DOHH2 (cell line): ENCODE measurements at regions not wholly inside any gene's neighbourhood (a gene's known extent, or its start where the extent isn't known, plus 50 kb on each side); places are given as distances from the start of the nearest gene placed in this dataset.

ENCODE experiments used
- H3F3A ChIP-seq: fragments of 200-600 bp; sonication (generic), shearing (Covaris generic); 2 replicates; pipeline ENCODE4 v1.6.0; 2016; ENCODE audit warnings: antibody characterized with exemption, mild to moderate bottlenecking; ENCODE audit not compliant: control insufficient read depth, insufficient read depth
- H3K27ac ChIP-seq: fragments of 200-600 bp; sonication (generic); 2 replicates; pipeline ENCODE4 v1.5.1; 2014; ENCODE audit warnings: low read depth, mild to moderate bottlenecking, low read length, moderate library complexity
- H3K27me3 ChIP-seq: fragments of 200-600 bp; sonication (generic); 2 replicates; pipeline ENCODE4 v1.6.1; 2014; ENCODE audit warnings: mild to moderate bottlenecking, low read length, mixed read lengths; ENCODE audit not compliant: control insufficient read depth
- H3K36me3 ChIP-seq: fragments of 200-600 bp; sonication (generic); 2 replicates; pipeline ENCODE4 v1.6.1; 2014; ENCODE audit warnings: mild to moderate bottlenecking, low read length, moderate library complexity, mixed read lengths; ENCODE audit not compliant: control insufficient read depth
- H3K4me1 ChIP-seq: fragments of 200-600 bp; sonication (generic); 2 replicates; pipeline ENCODE4 v1.6.1; 2014; ENCODE audit warnings: mild to moderate bottlenecking, low read length, mixed read lengths; ENCODE audit not compliant: control insufficient read depth
- H3K4me2 ChIP-seq: fragments of 200-600 bp; sonication (generic); 2 replicates; pipeline ENCODE4 v1.6.0; 2014; ENCODE audit warnings: mild to moderate bottlenecking, low read length, moderate library complexity
- H3K4me3 ChIP-seq: fragments of 200-600 bp; sonication (generic); 2 replicates; pipeline ENCODE4 v1.5.1; 2014; ENCODE audit warnings: mild to moderate bottlenecking, low read length, mixed read lengths
- H3K79me2 ChIP-seq: fragments of 200-600 bp; sonication (generic); 2 replicates; pipeline ENCODE4 v1.6.1; 2014; ENCODE audit warnings: mild to moderate bottlenecking, low read length, mixed read lengths; ENCODE audit not compliant: control insufficient read depth
- H3K9me2 ChIP-seq: fragments of 200-600 bp; sonication (generic); replicated peaks from 2 replicates; pipeline ENCODE4 v1.6.1; 2014; ENCODE audit warnings: mild to moderate bottlenecking, low read length, mixed read lengths; ENCODE audit not compliant: control insufficient read depth
- H3K9me3 ChIP-seq: fragments of 200-600 bp; sonication (generic); 2 replicates; pipeline ENCODE4 v1.6.1; 2014; ENCODE audit warnings: antibody characterized with exemption, low read length, mixed read lengths; ENCODE audit not compliant: control insufficient read depth, insufficient read depth
- H4K20me1 ChIP-seq: fragments of 200-600 bp; sonication (generic); 2 replicates; pipeline ENCODE4 v1.6.0; 2014; ENCODE audit warnings: low read depth, mild to moderate bottlenecking, antibody characterized with exemption, low read length, moderate library complexity; ENCODE audit not compliant: control insufficient read depth, insufficient read depth
- EZH2phosphoT487 ChIP-seq: fragments of 200-600 bp; sonication (generic); IDR thresholded peaks from 2 replicates; pipeline ENCODE4 v1.6.1; 2017; ENCODE audit warnings: borderline replicate concordance, mild to moderate bottlenecking, antibody characterized with exemption, low read length, moderate library complexity, mixed read lengths
- TF ChIP-seq, protein P1 (sequence below): fragments of 200-600 bp; sonication (generic); IDR thresholded peaks from one replicate; pipeline ENCODE4 v1.5.1; 2014; ENCODE audit warnings: antibody characterized with exemption, mild to moderate bottlenecking, low read depth, low read length; ENCODE audit not compliant: poor library complexity, severe bottlenecking

DNA sequence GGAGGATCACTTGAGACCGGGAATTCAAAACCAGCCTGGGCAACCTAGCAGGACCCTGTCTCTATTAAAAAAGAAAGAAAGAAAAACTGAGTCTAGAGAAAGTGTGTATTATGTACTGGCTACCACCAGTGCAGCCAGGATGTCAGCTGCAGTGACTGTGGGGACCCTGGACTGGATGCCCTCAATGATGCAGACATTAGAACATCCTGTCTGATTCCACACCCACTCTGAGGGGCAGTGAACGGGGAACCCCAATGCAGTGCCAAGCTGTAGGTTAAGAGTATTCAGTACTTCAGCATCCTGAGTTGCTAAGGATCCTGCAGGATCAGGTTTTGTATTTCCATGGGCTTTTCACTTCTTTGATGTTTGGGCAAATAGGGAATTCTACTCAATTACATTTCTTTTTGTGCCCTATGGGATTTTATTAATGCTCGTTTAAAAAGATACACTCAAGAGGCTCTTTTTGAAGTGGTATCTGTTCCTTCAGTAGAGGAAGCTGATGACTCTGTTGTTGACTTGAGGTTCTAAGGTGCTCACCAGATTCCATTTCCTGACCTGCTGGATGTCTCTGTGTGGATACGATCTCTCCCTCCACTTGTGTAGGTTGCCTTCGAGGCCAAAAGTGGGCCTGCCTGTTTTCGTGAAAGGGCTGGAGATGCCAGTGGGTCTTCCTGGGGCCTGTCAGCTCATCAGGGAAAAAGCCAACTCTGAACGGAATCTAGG, 85.9 kb upstream of the CLCN4 start:
- Histone ChIP-seq H4K20me1 (no peaks in the 10 kb centered on the region), H3K4me1 (peaks cover 14% of the 10 kb centered on the region), H3K27me3 (no peaks in the 10 kb centered on the region), H3K27ac (no peak overlapping the region), H3K36me3 (peaks cover 34% of the 10 kb centered on the region), H3K4me3 (no peak overlapping the region), H3K79me2 (no peaks in the 10 kb centered on the region), H3F3A (no peaks in the 10 kb centered on the region), H3K4me2 (no peak overlapping the region), H3K9me2 (no peaks in the 10 kb centered on the region), H3K9me3 (no peaks in the 10 kb centered on the region)
- TF ChIP-seq, protein P1, sequence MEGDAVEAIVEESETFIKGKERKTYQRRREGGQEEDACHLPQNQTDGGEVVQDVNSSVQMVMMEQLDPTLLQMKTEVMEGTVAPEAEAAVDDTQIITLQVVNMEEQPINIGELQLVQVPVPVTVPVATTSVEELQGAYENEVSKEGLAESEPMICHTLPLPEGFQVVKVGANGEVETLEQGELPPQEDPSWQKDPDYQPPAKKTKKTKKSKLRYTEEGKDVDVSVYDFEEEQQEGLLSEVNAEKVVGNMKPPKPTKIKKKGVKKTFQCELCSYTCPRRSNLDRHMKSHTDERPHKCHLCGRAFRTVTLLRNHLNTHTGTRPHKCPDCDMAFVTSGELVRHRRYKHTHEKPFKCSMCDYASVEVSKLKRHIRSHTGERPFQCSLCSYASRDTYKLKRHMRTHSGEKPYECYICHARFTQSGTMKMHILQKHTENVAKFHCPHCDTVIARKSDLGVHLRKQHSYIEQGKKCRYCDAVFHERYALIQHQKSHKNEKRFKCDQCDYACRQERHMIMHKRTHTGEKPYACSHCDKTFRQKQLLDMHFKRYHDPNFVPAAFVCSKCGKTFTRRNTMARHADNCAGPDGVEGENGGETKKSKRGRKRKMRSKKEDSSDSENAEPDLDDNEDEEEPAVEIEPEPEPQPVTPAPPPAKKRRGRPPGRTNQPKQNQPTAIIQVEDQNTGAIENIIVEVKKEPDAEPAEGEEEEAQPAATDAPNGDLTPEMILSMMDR = no peak
- TF ChIP-seq EZH2phosphoT487 = no peak

DNA sequence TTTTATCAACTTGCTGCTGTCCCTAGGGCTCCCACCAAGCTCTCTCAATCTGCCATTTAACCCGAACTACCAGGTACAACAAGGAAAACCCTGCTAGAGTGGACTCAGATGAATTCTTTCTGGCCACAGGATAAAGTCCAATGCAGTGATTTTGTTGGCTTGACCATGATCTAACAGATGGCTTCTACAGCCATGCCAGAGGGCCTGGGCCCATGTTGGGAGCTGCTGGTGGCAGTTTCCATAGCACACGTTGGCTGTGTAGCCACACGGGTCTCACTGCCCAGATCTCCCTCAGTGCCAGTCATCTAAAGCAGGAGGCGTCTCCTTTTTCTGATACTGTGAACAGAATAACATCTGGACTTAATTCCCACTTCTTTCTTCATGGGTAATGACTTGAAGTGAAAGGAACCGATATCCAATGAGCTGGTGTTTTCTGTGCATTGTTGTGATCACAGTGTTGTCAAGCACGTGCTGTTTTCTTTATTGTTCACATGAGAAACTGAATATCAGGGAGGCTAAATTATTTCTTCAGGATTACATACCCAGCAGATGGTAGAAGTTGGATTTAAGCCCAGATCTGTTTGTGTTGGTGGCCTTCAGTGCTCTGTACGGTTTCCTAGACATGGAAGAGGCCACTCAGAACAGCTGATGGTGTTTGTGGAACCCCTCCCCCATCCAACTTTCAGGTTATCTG, 85.2 kb upstream of the CLCN4 start:
- no peak overlapping the region for H3K4me3 ChIP-seq
- H3K27me3 ChIP-seq = no peaks in the 10 kb centered on the region
- no peaks in the 10 kb centered on the region for H4K20me1 ChIP-seq
- no peaks in the 10 kb centered on the region for H3K9me3 ChIP-seq
- peaks cover 34% of the 10 kb centered on the region for H3K36me3 ChIP-seq
- H3K27ac ChIP-seq = no peak overlapping the region
- H3K4me2 ChIP-seq = no peak overlapping the region
- TF ChIP-seq, protein P1 = no peak
- no peak for TF ChIP-seq EZH2phosphoT487
- peaks cover 18% of the 10 kb centered on the region for H3K4me1 ChIP-seq
- H3F3A ChIP-seq = no peaks in the 10 kb centered on the region
- no peaks in the 10 kb centered on the region for H3K9me2 ChIP-seq
- H3K79me2 ChIP-seq = no peaks in the 10 kb centered on the region

GRCh38 chrX:10072786-10073568, 83.8 kb upstream of the CLCN4 start:
- H3K9me3 ChIP-seq = no peaks in the 10 kb centered on the region
- no peak for TF ChIP-seq EZH2phosphoT487
- TF ChIP-seq, protein P1 = no peak
- no peaks in the 10 kb centered on the region for H3K79me2 ChIP-seq
- H3K4me3 ChIP-seq = no peak overlapping the region
- no peak overlapping the region for H3K4me2 ChIP-seq
- no peaks in the 10 kb centered on the region for H3K9me2 ChIP-seq
- peaks cover 24% of the 10 kb centered on the region for H3K36me3 ChIP-seq
- no peaks in the 10 kb centered on the region for H4K20me1 ChIP-seq
- no peak overlapping the region for H3K27ac ChIP-seq
- no peaks in the 10 kb centered on the region for H3K27me3 ChIP-seq
- H3F3A ChIP-seq = no peaks in the 10 kb centered on the region
- peaks cover 32% of the 10 kb centered on the region for H3K4me1 ChIP-seq
